ENCODE measurements at regions not wholly inside any gene's neighbourhood (a gene's known extent, or its start where the extent isn't known, plus 50 kb on each side); places are given as distances from the start of the nearest gene placed in this dataset.
"Not testable (repeated sequence)": the region's sequence is repeated elsewhere in the genome, so short reads cannot be mapped to it uniquely, and the experiment has no call there.

DNA sequence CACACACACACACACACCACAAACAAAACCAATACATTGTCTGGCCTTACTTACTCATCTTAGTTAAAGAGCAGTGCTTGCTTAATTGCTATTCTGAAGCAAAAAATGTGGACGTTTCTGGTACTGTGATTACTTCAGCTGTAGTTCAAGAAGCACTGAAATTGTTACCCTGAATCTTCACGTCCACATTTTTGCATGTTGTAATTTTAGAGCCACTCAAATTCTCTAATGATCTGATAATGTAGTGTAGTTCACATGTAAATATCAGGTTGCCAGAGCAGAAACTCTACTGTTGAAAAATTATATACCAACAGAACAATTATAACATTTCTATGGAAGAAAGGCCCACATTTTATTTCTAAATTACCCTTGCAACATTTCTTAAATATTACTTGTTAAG is 1451.1 kb downstream of the GATA3 start:
- DNase-seq: no peak

DNA sequence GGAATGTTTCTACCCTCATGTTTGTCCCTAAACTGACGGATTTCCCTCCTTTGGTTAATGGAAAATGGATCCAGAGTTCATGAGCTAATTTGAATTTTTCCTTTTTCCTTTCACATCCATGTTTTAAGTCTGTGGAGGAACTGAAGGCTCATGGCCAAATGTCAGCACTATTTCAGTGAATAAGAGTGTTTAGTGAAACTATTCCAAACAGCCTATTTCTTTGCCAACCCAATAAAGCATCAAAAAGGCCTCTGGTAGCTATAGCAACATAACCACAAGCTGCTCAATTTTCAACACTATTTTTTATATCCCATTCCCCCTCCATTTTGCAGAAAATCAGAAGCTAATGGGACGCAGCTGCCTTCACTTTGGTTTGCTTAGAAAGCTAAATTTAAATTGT is 1454.1 kb downstream of the GATA3 start:
- DNase-seq: no peak

GRCh38 chr10:9510626-9511025 is 1456.1 kb downstream of the GATA3 start:
- no peak for DNase-seq

DNA sequence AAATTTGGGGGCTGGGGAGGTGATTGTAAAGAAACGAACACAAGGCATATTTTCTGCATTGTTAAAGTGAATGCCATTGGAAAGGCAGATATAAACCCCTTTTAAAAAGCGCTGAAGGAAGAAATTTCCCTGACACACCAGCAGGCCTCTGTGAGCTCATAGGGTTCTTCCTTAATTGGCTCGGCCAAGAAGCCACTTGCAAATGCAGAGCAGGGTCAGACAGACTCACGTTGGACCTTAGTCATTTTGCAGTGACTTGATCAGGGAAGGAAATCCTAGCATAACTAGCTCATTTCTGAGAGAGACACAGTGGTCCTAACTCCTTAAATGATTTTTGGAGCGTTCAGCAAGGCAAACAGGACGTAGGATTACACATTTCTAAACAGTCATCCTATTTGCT is 1461.4 kb downstream of the GATA3 start:
- no peak for DNase-seq

- no peak for DNase-seq
Observed at GRCh38 chr10:9535744-9536143, 1481.3 kb downstream of the GATA3 start.

GRCh38 chr10:9545073-9545472 is 1472.6 kb upstream of the CELF2 start:
- DNase-seq: no peak

GRCh38 chr10:9547936-9548904 is 1469.5 kb upstream of the CELF2 start:
- no peak for DNase-seq

DNA sequence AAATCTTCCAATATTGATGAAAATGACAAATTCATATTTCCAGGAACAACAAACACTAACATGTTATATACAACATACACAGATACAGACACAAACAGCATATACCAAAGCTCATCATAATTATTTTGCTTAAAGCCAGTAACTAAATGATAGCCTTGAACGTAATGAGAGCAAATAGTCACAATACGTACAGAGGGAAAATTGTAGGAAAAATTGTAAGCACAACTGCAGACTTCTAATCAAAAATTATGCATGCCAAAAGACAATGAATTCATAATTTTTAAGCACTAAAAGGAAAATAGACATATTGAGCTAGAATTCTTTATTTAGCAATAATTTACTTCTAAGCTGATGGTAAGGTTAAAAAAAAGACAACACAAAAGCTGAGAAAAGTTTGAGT is 1466.9 kb upstream of the CELF2 start:
- DNase-seq: no peak

- DNase-seq: no peak
Observed at GRCh38 chr10:9554321-9554720, 1463.4 kb upstream of the CELF2 start.

DNA sequence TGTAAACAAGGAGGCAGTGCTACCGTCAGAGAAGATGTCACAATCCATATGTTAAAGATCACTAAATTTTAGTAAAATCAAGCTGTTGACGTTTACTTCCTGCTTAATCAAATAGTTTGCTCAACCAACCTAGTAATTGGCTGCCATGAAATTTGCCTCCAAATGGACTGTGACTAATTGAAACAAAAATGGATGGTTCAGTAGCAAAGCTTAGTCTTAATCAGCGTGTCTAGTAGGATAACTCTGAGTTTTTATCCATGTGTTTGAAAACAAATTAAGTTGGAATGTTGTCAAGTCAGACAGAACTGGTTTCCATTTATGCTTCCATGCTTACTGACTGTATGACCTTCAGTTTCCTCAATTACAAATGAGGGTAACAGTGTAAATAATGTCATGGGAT is 1456.7 kb upstream of the CELF2 start:
- no peak for DNase-seq

GRCh38 chr10:9561821-9562505 is 1455.7 kb upstream of the CELF2 start:
- no peak for DNase-seq

DNA sequence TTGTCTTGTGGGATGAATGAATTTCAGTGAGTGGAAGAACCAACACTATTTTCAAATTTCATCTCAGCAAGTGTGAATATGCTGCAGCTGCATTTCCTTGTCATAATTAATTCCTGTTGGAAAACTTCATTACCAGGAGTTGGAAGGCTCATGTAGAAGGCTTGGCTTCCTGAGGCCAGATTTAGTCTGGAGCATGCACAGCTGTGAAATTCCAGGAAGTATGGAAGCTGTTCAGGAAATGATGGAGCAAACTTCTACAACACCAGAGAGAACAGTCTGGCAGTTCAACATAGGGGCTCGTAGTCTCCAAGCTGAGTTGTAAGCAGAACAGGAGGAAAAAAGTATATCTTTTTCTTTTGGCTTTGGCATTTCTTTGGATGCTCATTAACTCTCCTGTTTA is 1439.9 kb upstream of the CELF2 start:
- DNase-seq: no peak

DNA sequence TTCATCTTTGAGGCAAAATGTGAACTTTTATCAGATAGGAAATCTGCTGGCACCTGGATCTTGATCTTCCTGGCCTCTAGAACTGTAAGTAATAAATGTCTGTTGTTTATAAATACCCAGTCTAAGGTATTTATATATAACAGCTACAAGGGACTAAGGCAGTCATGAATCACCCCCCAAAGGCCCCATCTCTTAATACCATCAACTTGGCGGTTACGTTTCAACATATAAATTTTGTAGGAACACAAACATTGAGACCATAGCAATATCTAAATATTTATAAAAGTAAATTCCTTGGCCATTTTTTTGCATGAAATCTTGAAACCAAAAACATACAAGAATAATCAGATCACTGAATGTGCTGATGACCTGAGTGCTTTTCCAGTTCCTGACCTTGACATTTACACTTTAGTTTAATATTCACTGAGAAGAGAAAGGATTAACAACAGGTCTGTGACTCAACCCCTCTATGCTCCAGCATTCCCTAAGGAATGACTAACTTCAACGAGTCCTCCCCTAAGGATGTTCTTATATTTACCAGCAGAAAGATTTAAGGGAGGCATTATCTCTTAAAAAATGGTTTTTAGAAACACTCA is 1438.5 kb upstream of the CELF2 start:
- DNase-seq: no peak

DNA sequence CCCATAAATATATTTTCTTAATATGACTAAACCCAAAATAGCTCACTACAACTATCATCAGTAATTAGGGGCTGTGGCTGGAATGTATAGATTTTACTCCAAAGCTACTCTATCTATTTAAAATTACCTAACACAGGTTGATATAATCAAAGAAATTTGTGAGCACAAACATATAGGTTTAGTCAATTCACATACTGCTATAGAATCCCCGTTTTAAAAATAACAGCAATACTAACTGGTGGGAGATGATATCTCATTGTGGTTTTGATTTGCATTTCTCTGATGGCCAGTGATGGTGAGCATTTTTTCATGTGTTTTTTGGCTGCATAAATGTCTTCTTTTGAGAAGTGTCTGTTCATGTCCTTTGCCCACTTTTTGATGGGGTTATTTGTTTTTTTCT is 1434.9 kb upstream of the CELF2 start:
- not testable (repeated sequence) for DNase-seq

DNA sequence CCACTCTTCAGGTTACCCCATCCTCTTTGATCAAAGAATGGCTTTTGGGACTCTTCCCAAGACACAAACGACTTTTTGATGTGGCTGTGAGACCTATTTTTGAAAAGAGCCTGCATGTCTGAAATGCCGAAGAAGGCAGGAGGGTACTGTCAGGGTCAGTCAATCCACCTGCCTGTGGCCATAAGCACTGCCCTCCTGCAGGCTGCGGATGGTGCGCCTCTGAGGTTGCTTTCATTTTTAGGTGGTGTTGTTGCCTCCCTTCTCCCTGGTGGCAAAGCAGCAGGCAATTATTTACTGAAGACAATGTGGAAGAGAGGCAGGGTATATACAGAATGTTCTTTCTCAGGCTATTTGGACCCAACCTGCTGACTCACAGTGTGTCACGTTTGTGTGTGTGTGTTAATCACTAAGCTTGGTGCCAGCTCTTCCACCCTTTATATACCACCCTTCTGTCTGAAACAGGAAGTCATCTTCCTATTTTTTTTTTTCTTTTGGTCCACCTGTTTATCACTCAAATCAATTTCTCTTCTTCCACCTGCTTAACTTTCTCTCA is 1421.2 kb upstream of the CELF2 start:
- no peak for DNase-seq

DNA sequence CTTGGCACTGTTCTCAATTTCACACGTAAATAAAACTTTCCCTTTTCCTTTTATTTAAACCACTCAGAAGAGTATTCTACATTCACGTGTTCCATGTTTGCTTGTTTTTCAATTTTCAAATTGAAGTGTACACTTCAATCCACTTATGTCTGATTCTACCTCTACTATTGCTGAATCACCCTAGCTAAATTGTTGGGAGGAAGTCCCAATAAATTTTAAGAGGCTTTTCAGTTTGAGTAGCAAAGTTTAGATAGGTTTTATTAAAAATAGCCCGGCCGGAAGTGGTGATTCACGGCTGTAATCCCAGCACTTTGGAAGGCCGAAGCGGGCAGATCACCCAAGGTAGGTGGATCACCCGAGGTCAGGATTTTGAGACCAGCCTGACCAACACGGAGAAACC is 1414.7 kb upstream of the CELF2 start:
- DNase-seq: no peak

DNA sequence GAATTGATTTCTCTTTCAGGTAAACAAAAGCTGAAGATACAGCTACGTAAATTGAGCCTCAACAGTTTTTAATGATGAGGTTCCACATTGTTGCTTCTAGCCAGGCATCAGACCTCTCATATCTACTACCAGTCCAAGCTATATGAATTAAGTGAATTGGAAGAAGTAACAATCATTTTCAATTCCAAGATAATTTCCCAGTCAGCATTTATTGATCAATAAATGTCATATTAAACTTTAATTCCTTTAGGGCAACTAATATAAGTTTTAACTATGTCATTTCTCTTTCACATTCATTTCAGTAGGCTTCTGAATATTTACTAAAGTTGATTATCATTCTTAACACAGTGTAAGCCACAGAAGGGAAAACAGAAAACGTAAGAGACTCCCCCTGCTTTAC is 1413.7 kb upstream of the CELF2 start:
- no peak for DNase-seq

- no peak for DNase-seq
Observed at GRCh38 chr10:9605231-9605630, 1412.4 kb upstream of the CELF2 start.

DNA sequence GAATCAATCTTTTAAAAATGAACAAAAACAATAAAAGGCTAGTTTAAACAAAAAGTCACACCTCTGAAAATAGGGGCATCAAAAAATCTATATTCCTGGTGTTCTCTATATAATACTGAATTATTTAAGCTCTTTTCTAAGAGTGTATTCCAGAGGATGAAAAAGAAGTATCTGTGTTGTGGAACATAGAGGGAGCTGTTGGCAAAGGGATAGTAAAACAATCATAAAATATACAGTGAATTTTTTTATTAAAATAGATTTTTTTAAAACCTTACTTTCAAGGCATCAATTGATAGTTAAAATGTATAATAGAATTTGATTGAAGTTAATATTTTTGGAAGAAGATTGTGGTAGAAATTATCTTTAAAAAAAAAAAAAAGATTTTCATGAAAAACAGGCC is 1409.1 kb upstream of the CELF2 start:
- no peak for DNase-seq

- no peak for DNase-seq
Observed at GRCh38 chr10:9613338-9614075, 1404.2 kb upstream of the CELF2 start.

DNA sequence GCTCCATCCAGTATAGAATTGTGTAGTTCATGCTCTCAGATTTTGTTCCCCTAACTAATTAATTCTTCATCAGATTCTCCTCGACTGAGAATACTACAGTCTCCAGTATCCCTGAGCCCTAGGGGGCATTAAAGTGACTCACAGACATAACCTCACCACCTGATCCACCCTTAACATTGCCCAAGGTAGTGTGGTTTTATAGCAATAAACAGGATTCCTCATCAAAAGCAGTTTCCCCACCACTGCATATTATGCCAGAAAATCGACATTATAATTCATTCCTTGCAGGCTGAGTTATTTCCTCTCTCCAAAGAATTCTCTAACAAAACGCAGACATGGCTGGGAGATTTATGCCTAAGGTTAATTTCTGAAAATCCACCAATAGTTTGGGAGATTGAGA is 1402.5 kb upstream of the CELF2 start:
- no peak for DNase-seq

DNA sequence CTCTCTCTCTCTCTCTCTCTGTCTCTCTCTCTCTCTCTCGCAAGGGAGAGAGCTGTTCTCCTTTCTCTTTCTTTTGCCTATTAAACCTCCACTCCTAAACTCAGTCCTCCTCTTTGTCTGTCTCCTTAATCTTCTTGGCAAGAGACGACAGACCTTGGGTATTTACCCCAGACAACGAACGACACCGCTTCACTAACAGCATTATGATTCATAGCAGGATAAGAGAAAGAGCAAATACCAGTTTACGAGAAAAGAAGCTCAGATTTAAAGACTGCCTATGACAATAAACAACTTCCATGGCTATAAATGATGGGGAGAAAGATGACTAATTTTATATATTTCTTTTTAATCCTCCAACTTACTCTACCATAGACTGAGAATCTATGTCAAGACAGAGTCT is 1396.5 kb upstream of the CELF2 start:
- no peak for DNase-seq

DNA sequence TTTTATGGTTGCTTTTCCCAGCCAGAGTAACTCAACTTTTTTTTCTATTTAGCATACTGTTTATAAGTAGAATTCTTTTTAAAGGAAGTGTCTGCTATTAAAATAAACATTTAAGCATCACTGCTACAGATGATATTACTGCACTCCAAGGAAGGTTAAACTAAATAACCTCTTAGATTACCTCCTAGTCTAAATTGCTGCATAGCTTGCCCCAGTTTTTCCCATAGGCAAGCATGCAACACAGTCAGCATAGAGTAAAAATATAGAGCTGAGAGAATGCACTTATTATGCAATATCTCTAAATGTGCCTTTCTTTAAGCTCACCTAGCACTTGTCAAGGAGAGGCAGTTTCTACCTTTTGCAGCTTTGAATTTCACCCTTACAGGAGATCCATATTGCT is 1392.4 kb upstream of the CELF2 start:
- no peak for DNase-seq
